ENCODE measurements at regions not wholly inside any gene's neighbourhood (a gene's known extent, or its start where the extent isn't known, plus 50 kb on each side); places are given as distances from the start of the nearest gene placed in this dataset.
"Not testable (repeated sequence)": the region's sequence is repeated elsewhere in the genome, so short reads cannot be mapped to it uniquely, and the experiment has no call there.

DNA sequence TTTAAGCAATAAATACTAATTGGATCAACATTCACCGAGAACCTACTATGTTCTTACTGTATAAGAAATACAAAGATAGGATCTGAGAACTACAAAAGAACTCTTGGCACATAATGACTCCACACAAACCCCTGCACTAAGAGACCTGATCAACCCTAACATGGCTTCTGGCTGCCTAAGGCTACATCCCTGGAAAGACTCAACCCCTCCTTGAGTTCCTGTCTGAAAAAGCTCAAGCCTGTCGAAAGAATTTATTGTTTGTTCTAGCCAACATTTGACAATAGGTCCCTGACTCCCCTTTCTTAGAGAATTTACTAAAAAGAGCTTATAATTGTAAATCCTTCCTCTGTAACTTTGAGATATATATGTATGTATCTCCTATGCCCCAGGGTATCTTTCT is 125.3 kb upstream of the SGCE start:
- no peaks in the 10 kb centered on the region for H3K36me3 Mint-ChIP-seq (ENCODE audit: low read depth)
- no peak for ATAC-seq (replicated peaks)

DNA sequence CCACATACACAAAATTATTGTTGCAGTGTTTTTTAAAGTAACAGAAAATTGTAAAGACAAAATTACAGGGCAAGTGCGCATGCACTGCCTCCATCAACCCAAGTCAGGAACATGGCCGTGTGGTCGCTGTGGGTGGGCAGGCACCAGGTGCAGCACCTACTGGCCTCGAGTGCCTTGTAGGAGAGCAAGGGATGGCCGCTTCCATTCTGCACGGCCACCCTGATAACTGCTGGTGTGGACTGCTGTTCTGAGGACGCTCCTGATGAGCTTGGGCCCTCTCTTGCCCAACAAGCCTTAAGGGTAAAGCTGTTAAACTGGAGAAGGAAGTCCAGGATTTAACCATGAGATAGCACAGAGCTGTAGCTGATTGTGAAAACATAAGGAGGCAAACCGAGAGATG is 124.6 kb upstream of the PPP1R9A start:
- H3K4me1 Mint-ChIP-seq, result no peaks in the 10 kb centered on the region
- H3K27ac Mint-ChIP-seq, result no peak overlapping the region
- H3K27me3 Mint-ChIP-seq, result peaks cover 5% of the 10 kb centered on the region

More for the DNA sequence above, 125.3 kb upstream of the SGCE start:
- Mint-ChIP-seq H3K4me3 (no peak overlapping the region), H3K4me1 (no peaks in the 10 kb centered on the region), H3K27ac (no peak overlapping the region), H3K27me3 (peaks cover 5% of the 10 kb centered on the region), H3K9me3 (peaks cover 4% of the 10 kb centered on the region)

DNA sequence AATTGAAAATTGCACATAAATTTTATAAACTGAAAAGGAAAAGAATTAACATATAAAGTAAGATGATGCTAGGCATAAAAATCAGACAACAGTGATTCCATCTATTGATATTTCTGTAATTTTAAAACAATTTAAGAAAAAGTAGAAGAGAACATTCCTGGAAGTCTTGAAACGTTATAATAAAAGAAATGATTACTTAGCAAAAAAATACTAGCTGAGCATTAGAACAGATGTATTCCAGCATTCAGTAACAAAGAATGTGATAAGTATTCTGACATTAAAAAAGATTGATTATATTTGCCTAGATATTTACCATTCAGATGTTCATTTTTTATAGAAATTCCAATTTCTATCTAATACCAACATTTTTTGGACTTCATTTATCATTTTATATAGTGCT is 120.1 kb upstream of the PPP1R9A start:
- no peak for ATAC-seq (replicated peaks)
- Mint-ChIP-seq H3K27me3 (no peaks in the 10 kb centered on the region), H3K4me3 (no peak overlapping the region), H3K4me1 (no peaks in the 10 kb centered on the region), H3K27ac (no peak overlapping the region), H3K36me3 (ENCODE audit: low read depth) (no peaks in the 10 kb centered on the region), H3K9me3 (peaks cover 8% of the 10 kb centered on the region)

More for the DNA sequence above, 124.6 kb upstream of the PPP1R9A start:
- Mint-ChIP-seq H3K9me3 (no peaks in the 10 kb centered on the region), H3K4me3 (no peak overlapping the region), H3K36me3 (ENCODE audit: low read depth) (no peaks in the 10 kb centered on the region)
- no peak for ATAC-seq (replicated peaks)

DNA sequence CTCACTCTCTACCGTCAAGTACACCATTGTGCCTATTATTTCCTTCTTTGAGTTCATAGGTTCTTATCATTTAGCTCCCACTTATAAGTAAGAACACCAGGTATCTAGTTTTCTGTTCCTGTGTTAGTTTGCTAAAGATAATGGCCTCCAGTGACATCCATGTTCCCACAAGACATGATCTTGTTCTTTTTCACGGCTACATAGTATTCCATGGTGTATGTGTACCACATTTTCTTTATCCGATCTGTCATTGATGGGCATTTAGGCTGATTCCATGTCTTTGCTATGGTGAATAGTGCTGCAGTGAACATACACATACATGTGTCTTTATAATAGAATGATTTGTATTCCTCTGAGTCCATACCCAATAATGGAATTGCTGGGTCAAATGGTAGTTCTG is 119.0 kb upstream of the PPP1R9A start:
- H3K36me3 Mint-ChIP-seq (ENCODE audit: low read depth); H3K27ac Mint-ChIP-seq; H3K27me3 Mint-ChIP-seq; H3K4me3 Mint-ChIP-seq; ATAC-seq (replicated peaks); H3K4me1 Mint-ChIP-seq; H3K9me3 Mint-ChIP-seq: not testable (repeated sequence)

DNA sequence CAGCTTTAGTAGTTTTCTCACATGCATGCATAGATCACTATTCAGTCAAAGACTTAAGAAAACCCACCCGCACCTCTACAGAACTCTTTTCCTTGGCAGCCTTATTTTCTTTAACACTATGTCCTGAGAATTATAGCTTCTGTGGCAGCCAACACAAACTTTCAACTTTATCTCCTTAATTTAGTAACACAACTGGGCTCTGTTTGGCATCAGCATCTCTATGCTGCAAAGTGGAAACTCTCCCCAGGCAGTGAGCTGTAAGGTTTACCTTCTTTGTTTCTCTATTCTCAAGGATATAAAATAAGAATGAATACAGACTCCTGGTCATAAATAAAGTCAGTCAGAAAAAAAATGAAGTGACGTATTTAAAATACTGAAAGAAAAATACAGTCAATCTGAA is 115.2 kb upstream of the PPP1R9A start:
- Mint-ChIP-seq H3K27ac (no peak overlapping the region), H3K9me3 (peaks cover 9% of the 10 kb centered on the region), H3K36me3 (ENCODE audit: low read depth) (no peaks in the 10 kb centered on the region), H3K4me1 (no peaks in the 10 kb centered on the region), H3K27me3 (no peaks in the 10 kb centered on the region), H3K4me3 (no peak overlapping the region)
- ATAC-seq (replicated peaks), result no peak

DNA sequence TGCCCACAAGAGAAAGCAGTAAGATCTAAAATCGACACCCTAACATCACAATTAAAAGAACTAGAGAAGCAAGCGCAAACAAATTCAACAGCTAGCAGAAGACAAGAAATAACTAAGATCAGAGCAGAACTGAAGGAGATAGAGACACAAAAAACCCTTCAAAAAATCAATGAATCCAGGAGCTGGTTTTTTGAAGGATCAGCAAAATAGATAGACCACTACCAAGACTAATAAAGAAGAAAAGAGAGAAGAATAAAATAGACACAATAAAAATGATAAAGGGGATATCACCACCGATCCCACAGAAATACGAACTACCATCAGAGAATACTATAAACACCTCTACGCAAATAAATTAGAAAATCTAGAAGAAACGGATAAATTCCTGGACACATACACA is 110.0 kb upstream of the PPP1R9A start:
- not testable (repeated sequence) for H3K4me3 Mint-ChIP-seq; H3K27ac Mint-ChIP-seq; H3K9me3 Mint-ChIP-seq; ATAC-seq (replicated peaks); H3K27me3 Mint-ChIP-seq; H3K36me3 Mint-ChIP-seq (ENCODE audit: low read depth); H3K4me1 Mint-ChIP-seq

DNA sequence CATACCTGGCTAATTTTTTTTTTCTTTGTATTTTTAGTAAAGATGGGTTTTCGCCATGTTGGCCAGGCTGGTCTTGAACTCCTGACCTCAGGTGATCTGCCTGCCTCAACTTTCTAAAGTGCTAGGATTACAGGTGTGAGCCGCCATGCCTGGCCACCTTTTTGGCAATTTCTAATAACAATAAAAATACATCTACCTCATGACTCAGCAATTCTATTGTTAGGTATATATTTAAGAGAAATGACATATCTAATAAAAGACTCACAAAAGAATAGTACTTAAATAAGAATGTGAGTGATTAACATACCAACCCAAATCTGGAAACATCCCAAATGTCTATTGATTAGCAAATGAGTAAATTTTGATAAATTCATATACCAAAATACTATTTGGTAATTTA is 103.6 kb upstream of the PPP1R9A start:
- Mint-ChIP-seq H3K4me3 (no peak overlapping the region), H3K27ac (no peak overlapping the region), H3K36me3 (ENCODE audit: low read depth) (no peaks in the 10 kb centered on the region), H3K9me3 (peaks cover 3% of the 10 kb centered on the region), H3K27me3 (no peaks in the 10 kb centered on the region), H3K4me1 (no peaks in the 10 kb centered on the region)
- ATAC-seq (replicated peaks), result no peak

DNA sequence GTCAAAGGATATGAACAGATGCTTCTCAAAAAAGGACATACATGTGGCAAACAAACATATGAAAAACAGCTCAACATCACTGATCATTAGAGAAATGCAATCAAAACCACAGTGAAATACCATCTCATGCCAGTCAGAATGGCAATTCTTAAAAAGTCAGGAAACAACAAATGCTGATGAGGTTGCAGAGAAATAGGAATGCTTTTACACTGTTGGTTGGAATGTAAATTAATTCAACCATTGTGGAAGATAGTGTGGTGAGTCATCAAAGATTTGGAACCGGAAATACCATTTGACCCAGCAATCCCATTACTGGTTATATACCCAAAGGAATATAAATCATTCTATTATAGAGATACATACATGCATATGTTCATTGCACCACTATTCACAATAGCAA is 98.7 kb upstream of the PPP1R9A start:
- not testable (repeated sequence) for H3K27me3 Mint-ChIP-seq; H3K4me1 Mint-ChIP-seq; H3K36me3 Mint-ChIP-seq (ENCODE audit: low read depth); ATAC-seq (replicated peaks); H3K27ac Mint-ChIP-seq; H3K4me3 Mint-ChIP-seq
- peaks cover 13% of the 10 kb centered on the region for H3K9me3 Mint-ChIP-seq

DNA sequence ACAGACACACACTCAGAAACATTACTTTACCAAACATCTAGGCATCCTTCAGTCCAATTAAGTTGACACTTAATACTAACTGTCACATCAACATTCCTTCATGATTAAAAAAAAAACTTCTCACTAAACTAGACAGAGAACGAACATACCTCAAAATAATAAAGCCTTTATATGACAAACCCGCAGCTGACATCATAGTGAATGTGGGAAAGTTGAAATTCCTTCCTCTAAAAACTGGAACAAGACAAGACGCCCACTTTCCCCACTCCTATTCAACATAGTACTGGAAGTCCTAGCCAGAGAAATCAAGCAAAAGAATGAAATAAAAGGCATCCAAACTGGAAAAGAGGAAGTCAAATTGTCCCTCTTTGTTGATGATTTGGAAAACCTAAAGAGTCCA is 96.9 kb upstream of the PPP1R9A start:
- H3K9me3 Mint-ChIP-seq, result peaks cover 13% of the 10 kb centered on the region
- ATAC-seq (replicated peaks), result no peak

DNA sequence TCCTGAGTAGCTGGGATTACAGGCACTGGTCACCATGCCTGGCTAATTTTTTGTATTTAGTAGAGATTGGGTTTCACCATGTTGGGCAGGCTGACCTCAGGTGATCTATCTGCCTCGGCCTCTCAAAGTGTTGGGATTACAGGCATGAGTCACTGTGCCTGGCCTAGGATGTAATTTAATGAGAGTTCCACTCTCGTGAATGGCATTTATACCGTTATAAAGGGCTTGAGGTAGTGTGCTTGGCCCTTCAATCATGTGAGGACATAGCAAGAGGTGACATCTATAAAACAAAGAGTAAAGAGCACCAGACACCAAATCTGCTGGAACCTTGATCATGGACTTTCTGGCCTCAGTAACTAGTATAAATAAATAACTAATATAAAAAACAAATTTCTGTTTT is 93.5 kb upstream of the PPP1R9A start:
- no peak for ATAC-seq (replicated peaks)
- no peak overlapping the region for H3K4me3 Mint-ChIP-seq
- H3K9me3 Mint-ChIP-seq, result peaks cover 28% of the 10 kb centered on the region
- H3K36me3 Mint-ChIP-seq (ENCODE audit: low read depth), result no peaks in the 10 kb centered on the region
- no peaks in the 10 kb centered on the region for H3K27me3 Mint-ChIP-seq
- no peaks in the 10 kb centered on the region for H3K4me1 Mint-ChIP-seq
- H3K27ac Mint-ChIP-seq, result no peak overlapping the region

More for the DNA sequence above, 96.9 kb upstream of the PPP1R9A start:
- Mint-ChIP-seq H3K4me1 (no peaks in the 10 kb centered on the region), H3K36me3 (ENCODE audit: low read depth) (no peaks in the 10 kb centered on the region), H3K4me3 (no peak overlapping the region), H3K27ac (no peak overlapping the region), H3K27me3 (no peaks in the 10 kb centered on the region)

DNA sequence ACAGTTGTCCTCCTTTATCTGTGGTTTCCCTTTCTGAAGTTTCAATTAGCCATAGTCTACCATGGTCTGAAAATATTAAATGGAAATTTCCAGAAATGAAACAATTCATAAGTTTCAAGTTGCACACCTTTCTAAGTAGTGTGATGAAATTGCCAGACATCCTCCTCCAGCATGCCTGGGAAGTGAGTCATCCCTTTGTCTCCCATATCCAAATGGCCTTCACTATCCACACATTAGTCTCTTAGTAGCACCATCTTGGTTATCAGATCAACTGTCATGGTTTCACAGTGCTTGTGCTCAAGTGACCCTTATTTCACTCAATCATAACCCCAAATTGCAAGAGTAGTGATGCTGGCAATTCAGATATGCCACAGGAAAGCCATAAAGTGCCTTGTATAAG is 83.4 kb upstream of the PPP1R9A start:
- Mint-ChIP-seq H3K9me3 (peaks cover 17% of the 10 kb centered on the region), H3K27me3 (peaks cover 7% of the 10 kb centered on the region), H3K36me3 (ENCODE audit: low read depth) (no peaks in the 10 kb centered on the region), H3K4me3 (no peak overlapping the region), H3K4me1 (no peaks in the 10 kb centered on the region), H3K27ac (no peak overlapping the region)
- no peak for ATAC-seq (replicated peaks)

DNA sequence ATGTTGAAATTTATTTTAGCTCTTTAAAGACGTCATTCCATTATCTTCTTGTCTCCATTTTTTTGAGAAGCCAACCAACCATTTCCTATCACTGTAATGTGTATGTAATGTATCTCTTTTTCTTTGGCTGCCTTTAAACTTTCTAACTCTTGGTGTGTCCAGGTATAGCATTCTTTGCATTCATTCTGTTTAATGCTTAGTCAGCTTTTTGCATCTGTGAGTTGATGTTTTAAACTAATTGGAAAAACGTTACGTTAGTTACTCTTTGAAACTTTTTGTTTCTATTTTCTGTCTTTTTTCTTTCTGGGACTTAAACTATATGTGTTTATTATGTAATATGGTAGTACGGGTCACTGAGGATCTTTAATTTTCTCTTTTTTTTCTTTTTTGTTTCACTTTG is 77.4 kb upstream of the PPP1R9A start:
- Mint-ChIP-seq H3K4me3 (no peak overlapping the region), H3K9me3 (peaks cover 10% of the 10 kb centered on the region), H3K27me3 (no peaks in the 10 kb centered on the region), H3K4me1 (no peaks in the 10 kb centered on the region), H3K27ac (no peak overlapping the region), H3K36me3 (ENCODE audit: low read depth) (no peaks in the 10 kb centered on the region)
- no peak for ATAC-seq (replicated peaks)

DNA sequence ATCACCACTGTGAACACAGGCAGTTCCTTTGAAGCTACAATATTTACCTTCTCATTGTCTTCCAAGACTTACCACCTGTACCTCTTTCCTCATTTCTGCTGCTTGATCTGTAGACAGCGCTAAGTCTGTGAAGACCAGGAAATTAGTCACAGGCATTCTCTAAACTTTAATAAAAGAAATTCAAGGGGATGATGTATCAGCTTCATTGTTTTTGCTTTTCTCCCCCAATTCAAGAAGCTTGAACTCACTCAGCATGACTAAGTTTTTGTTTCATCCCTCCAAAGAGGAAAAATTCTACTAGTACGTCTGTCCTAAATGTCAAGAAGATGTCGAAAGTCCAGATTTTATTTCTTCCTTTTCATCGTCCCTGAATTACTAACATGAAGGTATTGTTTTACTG is 75.3 kb upstream of the PPP1R9A start:
- ATAC-seq (replicated peaks), result no peak

DNA sequence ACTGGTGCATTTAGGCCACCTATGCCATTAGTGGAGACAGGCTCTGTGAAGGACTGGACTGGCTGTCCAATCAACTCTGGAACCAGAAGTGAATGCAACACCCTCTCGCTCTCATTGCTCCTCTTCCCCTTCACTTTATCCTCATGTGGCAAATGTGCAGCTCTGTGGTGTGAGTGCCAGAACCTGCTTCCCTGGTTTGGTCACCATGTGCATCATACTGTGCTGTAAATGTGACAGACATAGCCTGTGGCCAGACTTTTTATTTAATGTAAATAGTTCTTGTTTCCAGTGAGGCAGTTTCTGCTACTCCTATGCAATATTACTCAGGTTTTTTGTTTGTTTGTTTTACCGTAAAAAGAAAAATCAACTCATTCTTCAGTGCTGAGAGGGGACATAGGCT is 73.0 kb upstream of the PPP1R9A start:
- H3K36me3 Mint-ChIP-seq (ENCODE audit: low read depth), result no peaks in the 10 kb centered on the region
- H3K4me1 Mint-ChIP-seq, result no peaks in the 10 kb centered on the region
- no peak overlapping the region for H3K27ac Mint-ChIP-seq
- no peak for ATAC-seq (replicated peaks)
- no peaks in the 10 kb centered on the region for H3K27me3 Mint-ChIP-seq
- no peak overlapping the region for H3K4me3 Mint-ChIP-seq
- H3K9me3 Mint-ChIP-seq, result peaks cover 19% of the 10 kb centered on the region

More for the DNA sequence above, 75.3 kb upstream of the PPP1R9A start:
- H3K9me3 Mint-ChIP-seq, result peaks cover 14% of the 10 kb centered on the region
- H3K4me3 Mint-ChIP-seq, result no peak overlapping the region
- no peaks in the 10 kb centered on the region for H3K4me1 Mint-ChIP-seq
- no peaks in the 10 kb centered on the region for H3K27me3 Mint-ChIP-seq
- no peak overlapping the region for H3K27ac Mint-ChIP-seq
- no peaks in the 10 kb centered on the region for H3K36me3 Mint-ChIP-seq (ENCODE audit: low read depth)

DNA sequence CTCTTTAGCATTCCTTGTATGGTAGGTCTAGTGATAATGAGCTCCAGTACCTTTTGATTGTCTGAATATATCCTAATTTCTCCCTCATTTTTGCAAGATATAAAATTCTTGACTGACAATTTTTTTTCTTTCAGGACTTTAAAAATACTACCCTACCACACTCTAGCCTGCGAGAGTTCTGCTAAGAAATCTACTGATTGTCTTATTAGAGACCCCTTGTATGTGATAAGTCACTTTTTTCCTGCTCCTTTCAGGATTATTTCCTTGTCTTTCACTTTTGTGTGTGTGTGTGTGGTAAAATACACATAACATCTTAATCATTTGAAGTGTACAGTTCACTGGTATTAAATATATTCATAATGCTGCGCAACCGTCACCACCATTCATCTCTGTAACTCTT is 68.7 kb upstream of the PPP1R9A start:
- Mint-ChIP-seq H3K4me1 (no peaks in the 10 kb centered on the region), H3K27me3 (no peaks in the 10 kb centered on the region), H3K9me3 (peaks cover 21% of the 10 kb centered on the region), H3K4me3 (no peak overlapping the region), H3K36me3 (ENCODE audit: low read depth) (no peaks in the 10 kb centered on the region), H3K27ac (no peak overlapping the region)
- no peak for ATAC-seq (replicated peaks)

DNA sequence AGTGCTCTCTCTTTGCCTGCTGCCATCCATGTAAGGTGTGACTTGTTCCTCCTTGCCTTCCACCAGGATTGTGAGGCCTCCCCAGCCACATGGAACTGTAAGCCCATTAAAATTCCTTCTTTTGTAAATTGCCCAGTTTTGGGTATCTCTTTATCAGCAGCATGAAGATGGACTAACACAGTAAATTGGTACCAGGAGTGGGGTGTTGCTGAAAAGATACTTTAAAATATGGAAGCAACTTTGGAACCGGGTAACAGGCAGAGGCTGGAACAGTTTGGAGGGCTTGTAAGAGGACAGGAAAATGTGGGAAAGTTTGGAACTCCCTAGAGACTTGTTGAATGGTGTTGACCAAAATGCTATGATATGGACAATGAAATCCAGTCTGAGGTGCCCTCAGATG is 63.8 kb upstream of the PPP1R9A start:
- H3K27me3 Mint-ChIP-seq, result no peaks in the 10 kb centered on the region
- no peaks in the 10 kb centered on the region for H3K36me3 Mint-ChIP-seq (ENCODE audit: low read depth)
- peaks cover 16% of the 10 kb centered on the region for H3K9me3 Mint-ChIP-seq
- no peaks in the 10 kb centered on the region for H3K4me1 Mint-ChIP-seq
- no peak overlapping the region for H3K27ac Mint-ChIP-seq
- no peak for ATAC-seq (replicated peaks)
- no peak overlapping the region for H3K4me3 Mint-ChIP-seq
